ENCODE measurements at regions not wholly inside any gene's neighbourhood (a gene's known extent, or its start where the extent isn't known, plus 50 kb on each side); places are given as distances from the start of the nearest gene placed in this dataset.

DNA sequence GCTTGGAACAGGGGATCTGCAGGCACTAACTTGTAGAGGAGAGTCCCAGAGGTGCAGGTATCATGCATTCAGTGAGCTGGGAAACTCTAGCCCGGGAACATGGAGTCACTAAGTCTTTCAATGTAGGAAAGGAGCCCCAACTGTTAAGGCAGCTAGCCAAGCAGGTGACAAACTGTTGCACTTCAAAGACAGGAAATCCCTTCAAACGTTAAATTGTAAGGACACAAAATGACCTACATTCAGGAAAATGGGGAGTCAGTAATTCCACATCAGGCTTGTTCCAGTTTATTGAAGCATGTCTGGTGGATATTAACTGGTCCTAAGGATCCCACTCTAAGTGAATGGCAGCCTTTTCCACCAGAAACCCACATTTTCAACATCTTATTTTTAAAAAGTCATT is 364.5 kb downstream of the MTX2 start:
- in situ Hi-C loops (cut with HindIII; ENCODE audit: low sequenced_read_pairs) = loop anchor here (10.0 kb wide), 1 partner anchor 499 kb away; no protein-coding TSS in a partner anchor
- DNase-seq (ENCODE audit: low read depth) = no peak
- TF ChIP-seq, protein P1, sequence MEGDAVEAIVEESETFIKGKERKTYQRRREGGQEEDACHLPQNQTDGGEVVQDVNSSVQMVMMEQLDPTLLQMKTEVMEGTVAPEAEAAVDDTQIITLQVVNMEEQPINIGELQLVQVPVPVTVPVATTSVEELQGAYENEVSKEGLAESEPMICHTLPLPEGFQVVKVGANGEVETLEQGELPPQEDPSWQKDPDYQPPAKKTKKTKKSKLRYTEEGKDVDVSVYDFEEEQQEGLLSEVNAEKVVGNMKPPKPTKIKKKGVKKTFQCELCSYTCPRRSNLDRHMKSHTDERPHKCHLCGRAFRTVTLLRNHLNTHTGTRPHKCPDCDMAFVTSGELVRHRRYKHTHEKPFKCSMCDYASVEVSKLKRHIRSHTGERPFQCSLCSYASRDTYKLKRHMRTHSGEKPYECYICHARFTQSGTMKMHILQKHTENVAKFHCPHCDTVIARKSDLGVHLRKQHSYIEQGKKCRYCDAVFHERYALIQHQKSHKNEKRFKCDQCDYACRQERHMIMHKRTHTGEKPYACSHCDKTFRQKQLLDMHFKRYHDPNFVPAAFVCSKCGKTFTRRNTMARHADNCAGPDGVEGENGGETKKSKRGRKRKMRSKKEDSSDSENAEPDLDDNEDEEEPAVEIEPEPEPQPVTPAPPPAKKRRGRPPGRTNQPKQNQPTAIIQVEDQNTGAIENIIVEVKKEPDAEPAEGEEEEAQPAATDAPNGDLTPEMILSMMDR (IDR thresholded peaks at IDR 0.05; ENCODE audit: low read depth, low read length, missing control alignments) = no peak

DNA sequence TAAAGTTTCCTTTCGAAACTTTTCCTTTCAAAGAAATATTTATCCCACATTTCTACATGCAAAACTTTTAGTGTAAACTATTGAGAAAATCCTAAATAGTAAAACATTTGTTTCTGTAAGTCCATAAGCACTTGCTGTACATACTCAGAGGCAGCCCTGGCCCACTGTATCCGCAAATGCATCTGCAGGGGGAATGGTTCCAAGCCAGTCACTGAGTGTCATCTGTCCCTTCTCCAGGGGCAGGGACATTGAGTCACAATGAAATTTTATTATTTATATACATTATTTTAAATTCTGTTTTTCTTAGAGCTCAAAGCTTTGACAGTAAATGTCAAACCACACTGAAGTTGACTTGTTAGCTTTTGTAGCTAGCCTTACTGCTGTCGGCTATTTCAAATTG is 367.2 kb downstream of the MTX2 start:
- in situ Hi-C loops (cut with HindIII; ENCODE audit: low sequenced_read_pairs) = loop anchor here (10.0 kb wide), 1 partner anchor 502 kb away; no protein-coding TSS in a partner anchor
- TF ChIP-seq, protein P1 (IDR thresholded peaks at IDR 0.05; ENCODE audit: low read depth, low read length, missing control alignments) = no peak
- H3K4me3 ChIP-seq (ENCODE audit: low read depth, low read length) = no peak overlapping the region
- DNase-seq (ENCODE audit: low read depth) = no peak

More for the DNA sequence above, 364.5 kb downstream of the MTX2 start:
- no peak overlapping the region for H3K4me3 ChIP-seq (ENCODE audit: low read depth, low read length)

DNA sequence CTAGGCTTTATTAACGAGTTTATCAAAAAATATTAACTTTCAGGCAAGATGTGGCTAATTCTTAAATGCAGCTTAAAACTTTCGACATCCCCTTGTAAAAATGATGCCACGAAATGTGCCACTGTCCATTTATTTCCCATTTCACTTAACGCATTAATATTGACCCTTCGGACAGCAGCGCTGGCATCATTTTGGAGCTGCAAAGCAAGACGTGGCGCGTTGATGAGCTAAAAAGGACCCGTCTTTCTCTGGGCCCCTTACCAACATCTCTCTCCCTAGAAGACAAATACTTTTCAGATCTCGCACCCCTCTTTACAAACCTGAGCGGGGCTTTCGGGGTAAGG is 367.9 kb downstream of the MTX2 start:
- in situ Hi-C loops (cut with HindIII; ENCODE audit: low sequenced_read_pairs) = loop anchor here (10.0 kb wide), 1 partner anchor 502 kb away; no protein-coding TSS in a partner anchor
- peak overlapping the region; percentile 51 for H3K4me3 ChIP-seq (ENCODE audit: low read depth, low read length)
- TF ChIP-seq, protein P1 (IDR thresholded peaks at IDR 0.05; ENCODE audit: low read depth, low read length, missing control alignments) = no peak
- DNase-seq (ENCODE audit: low read depth) = no peak

DNA sequence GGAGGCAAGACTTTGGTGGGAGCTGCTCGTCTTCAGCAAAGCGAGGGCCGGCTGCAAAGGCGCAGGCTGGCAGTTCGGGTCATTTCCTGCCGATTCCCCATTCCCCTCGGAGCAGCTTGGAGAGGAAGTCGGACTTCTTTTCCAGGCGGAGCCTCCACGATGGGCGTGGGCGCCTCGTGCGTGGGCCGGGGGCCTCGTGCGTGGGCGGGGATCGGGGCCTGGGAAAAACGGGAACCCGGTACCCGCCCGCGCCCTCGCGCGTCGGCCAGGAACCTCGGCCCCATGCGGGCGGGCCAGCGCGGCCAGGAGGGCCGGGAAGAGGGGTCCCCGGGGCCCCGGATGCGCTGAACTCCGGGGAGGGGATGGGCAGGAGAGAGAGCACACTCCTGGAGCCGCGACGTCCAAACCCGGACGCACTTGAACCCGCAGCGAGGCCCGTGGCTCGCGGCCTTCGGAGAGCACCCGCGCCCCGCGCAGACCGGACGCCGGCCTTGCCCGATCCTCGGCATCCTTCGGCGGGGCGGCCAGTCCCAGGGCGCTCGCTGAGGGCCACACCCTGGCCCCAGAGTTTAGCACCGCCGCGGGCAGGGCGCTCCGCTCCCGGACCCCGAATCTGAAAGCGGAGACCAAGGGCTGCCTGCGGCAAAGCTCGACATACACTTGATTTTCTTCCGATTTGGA is 368.4 kb downstream of the MTX2 start:
- TF ChIP-seq, protein P1 (IDR thresholded peaks at IDR 0.05; ENCODE audit: low read depth, low read length, missing control alignments) = no peak
- in situ Hi-C loops (cut with HindIII; ENCODE audit: low sequenced_read_pairs) = loop anchor here (10.0 kb wide), 1 partner anchor 503 kb away; no protein-coding TSS in a partner anchor
- peak overlapping the region; percentile 51 for H3K4me3 ChIP-seq (ENCODE audit: low read depth, low read length)
- no peak for DNase-seq (ENCODE audit: low read depth)

DNA sequence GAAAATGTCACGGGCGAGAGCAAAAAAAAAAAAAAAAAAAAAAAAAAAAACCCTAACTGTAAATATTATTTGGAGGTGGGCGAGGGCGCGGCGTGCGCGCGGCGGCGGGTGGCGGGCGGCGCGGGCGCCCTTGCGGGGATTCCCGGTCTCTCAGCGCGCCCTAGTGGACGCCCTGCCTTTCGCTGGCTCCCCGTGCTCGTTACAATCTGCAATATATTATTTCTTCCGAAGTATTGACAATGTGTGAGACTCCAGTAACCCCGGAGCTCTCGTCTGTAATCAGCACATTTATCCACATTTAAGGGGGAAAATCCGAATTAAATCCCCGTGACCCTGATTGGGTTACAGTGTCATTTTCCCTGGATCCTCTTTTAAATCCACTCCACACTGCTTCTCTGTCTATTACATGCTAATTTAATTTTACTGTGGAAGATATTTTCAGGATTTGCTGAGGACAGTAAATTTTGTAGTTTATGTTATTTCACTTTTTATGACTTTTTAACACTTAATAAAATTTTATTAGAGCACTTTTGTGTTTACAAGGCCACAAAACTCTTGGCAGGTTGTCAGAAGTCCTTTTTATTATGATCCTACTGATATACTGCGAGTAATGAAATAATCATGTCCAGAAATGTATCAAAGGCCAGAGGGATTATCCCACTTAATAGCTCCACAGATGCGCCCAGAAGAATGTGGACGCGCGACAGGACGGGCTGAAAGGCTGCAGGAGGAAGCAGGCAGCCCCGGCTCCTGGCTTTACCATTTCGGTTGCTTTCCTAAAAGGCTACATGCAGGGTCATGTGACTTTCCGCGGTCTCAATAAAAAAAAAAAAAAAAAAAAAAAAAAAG is 369.1 kb downstream of the MTX2 start:
- in situ Hi-C loops (cut with HindIII; ENCODE audit: low sequenced_read_pairs) = loop anchor here (10.0 kb wide), 1 partner anchor 504 kb away; no protein-coding TSS in a partner anchor
- H3K4me3 ChIP-seq (ENCODE audit: low read depth, low read length) = peak overlapping the region; percentile 51
- DNase-seq (ENCODE audit: low read depth) = no peak
- TF ChIP-seq, protein P1 (IDR thresholded peaks at IDR 0.05; ENCODE audit: low read depth, low read length, missing control alignments) = peak; percentile 53

DNA sequence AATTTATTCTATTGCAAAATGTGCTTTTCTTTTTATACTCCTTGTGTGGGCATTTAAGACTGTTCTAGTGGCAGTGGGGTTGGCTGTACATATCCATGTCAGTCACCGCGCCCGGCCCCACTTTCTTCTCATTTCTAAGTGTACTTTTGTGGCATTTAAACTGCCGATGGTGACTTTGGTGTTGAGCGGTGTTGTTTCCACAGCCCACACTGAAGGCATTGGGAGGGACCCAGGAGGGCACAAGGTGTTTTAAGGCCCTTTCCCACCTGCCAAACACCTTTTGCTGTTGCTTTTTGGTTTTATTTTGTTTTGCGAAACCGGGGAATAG is 369.7 kb downstream of the MTX2 start:
- DNase-seq (ENCODE audit: low read depth) = no peak
- H3K4me3 ChIP-seq (ENCODE audit: low read depth, low read length) = no peak overlapping the region
- in situ Hi-C loops (cut with HindIII; ENCODE audit: low sequenced_read_pairs) = loop anchor here (10.0 kb wide), 1 partner anchor 504 kb away; no protein-coding TSS in a partner anchor
- TF ChIP-seq, protein P1 (IDR thresholded peaks at IDR 0.05; ENCODE audit: low read depth, low read length, missing control alignments) = no peak

Data from astrocyte of the cerebellum (primary cell).